Body of pancreas (tissue), 4 donors: ENCODE measurements at regions not wholly inside any gene's neighbourhood (a gene's known extent, or its start where the extent isn't known, plus 50 kb on each side); places are given as distances from the start of the nearest gene placed in this dataset.

Source experiments
- ATAC-seq: fragments of 150-250 bp; one replicate; pipeline ENCODE4 v1.9.1; 2016
- DNase-seq, 4 donors: peaks; one replicate each; pipeline ENCODE4 v3.0.0-alpha.2; 2019
- H3K27ac ChIP-seq, 4 donors: fragments of 200-600 bp; sonication (generic); 1 replicate in 3 of 4; 2 replicates in 1 of 4; pipeline versions ENCODE4 v1.5.1 to v1.6.1; 2016 to 2019; ENCODE audit warnings: mild to moderate bottlenecking in 1 of 4, mixed read lengths in 1 of 4, moderate library complexity in 1 of 4
- H3K27me3 ChIP-seq, 2 donors: fragments of 200-600 bp; sonication (generic); one replicate each; pipeline ENCODE4 v1.6.0; 2016; ENCODE audit warnings: mild to moderate bottlenecking in 1 of 2
- H3K36me3 ChIP-seq, 2 donors: fragments of 200-600 bp; sonication (generic); replicated peaks in 1 of 2; 2 replicates each; pipeline ENCODE4 v1.5.1; 2016; ENCODE audit warnings: low read depth in 2 of 2; ENCODE audit not compliant: insufficient read depth in 1 of 2
- H3K4me1 ChIP-seq: fragments of 200-600 bp; sonication (generic); one replicate; pipeline ENCODE4 v1.6.0; 2016
- H3K4me3 ChIP-seq, 2 donors: fragments of 200-600 bp; sonication (generic); 1 replicate in 1 of 2; 2 replicates in 1 of 2; pipeline ENCODE4 v1.5.1; 2016 to 2019
- H3K9me3 ChIP-seq, 3 donors: fragments of 200-600 bp; sonication (generic); 1 replicate in 2 of 3; 2 replicates in 1 of 3; pipeline ENCODE4 v1.5.1; 2016
- CTCF ChIP-seq, 7 experiments: fragments of 450-650 bp in 4 of 7; fragments of 200-600 bp in 3 of 7; sonication (generic) in 3 of 7; IDR thresholded peaks; one replicate each; pipeline ENCODE4 v1.5.1; 2016 to 2019; ENCODE audit warnings: antibody characterized with exemption in 7 of 7
- POLR2A ChIP-seq, 3 donors: fragments of 450-650 bp; IDR thresholded peaks; one replicate each; pipeline ENCODE4 v1.6.1; 2016; ENCODE audit warnings: antibody characterized with exemption in 3 of 3, mild to moderate bottlenecking in 2 of 3
- WGBS, 2 donors: methylation state at CpG; one replicate each; pipeline ENCODE4 v1.1.5; 2017; 5-methylcytosine and 5-hydroxymethylcytosine counted together
- intact Hi-C: fragments of 100-400 bp; cut with DNase I; formaldehyde crosslinking; loops from one replicate; pipeline ENCODE4 v1.15.1; 2023

- no peak for TF ChIP-seq CTCF (IDR thresholded peaks at IDR 0.05)
- no peak for TF ChIP-seq POLR2A (IDR thresholded peaks at IDR 0.05)
- intact Hi-C loops, result no loop called here
- Histone ChIP-seq H3K27ac (no peak overlapping the region), H3K27me3 (no peaks in the 10 kb centered on the region), H3K4me1 (no peaks in the 10 kb centered on the region), H3K36me3 (no peaks in the 10 kb centered on the region), H3K4me3 (no peak overlapping the region), H3K9me3 (no peaks in the 10 kb centered on the region)
- 100% methylated on average over 1 of the region's 1 CpG for WGBS, 2 donors
- DNase-seq (no peak), ATAC-seq (no peak)
Measured at GRCh38 chr7:33750177-33750576, 155.2 kb upstream of the BMPER start.

- Histone ChIP-seq H3K27me3 (no peaks in the 10 kb centered on the region), H3K36me3 (no peaks in the 10 kb centered on the region), H3K4me3 (no peak overlapping the region), H3K27ac (no peak overlapping the region), H3K9me3 (no peaks in the 10 kb centered on the region), H3K4me1 (no peaks in the 10 kb centered on the region)
- 58 to 65% methylated on average over 1 of the region's 1 CpG for WGBS, 2 donors
- intact Hi-C loops, result no loop called here
- TF ChIP-seq POLR2A (IDR thresholded peaks at IDR 0.05) (no peak), CTCF (IDR thresholded peaks at IDR 0.05) (no peak)
- DNase-seq, result no peak
- ATAC-seq, result no peak
Measured at GRCh38 chr7:33751443-33751842, 153.9 kb upstream of the BMPER start.

GRCh38 chr7:33753881-33754525 lies 151.3 kb upstream of the BMPER start:
- TF ChIP-seq POLR2A (IDR thresholded peaks at IDR 0.05) (no peak), CTCF (IDR thresholded peaks at IDR 0.05) (no peak)
- Histone ChIP-seq H3K36me3 (no peaks in the 10 kb centered on the region), H3K27me3 (no peaks in the 10 kb centered on the region), H3K4me3 (no peak overlapping the region), H3K9me3 (no peaks in the 10 kb centered on the region), H3K27ac (no peak overlapping the region), H3K4me1 (no peaks in the 10 kb centered on the region)
- intact Hi-C loops, result no loop called here
- DNase-seq (no peak), ATAC-seq (no peak)
- 61 to 69% methylated on average over 6 of the region's 6 CpGs for WGBS, 2 donors

- no peak for TF ChIP-seq CTCF (IDR thresholded peaks at IDR 0.05)
- TF ChIP-seq POLR2A (IDR thresholded peaks at IDR 0.05), result no peak
- Histone ChIP-seq H3K4me3 (no peak overlapping the region), H3K27ac (no peak overlapping the region), H3K36me3 (no peaks in the 10 kb centered on the region), H3K9me3 (no peaks in the 10 kb centered on the region), H3K4me1 (no peaks in the 10 kb centered on the region), H3K27me3 (no peaks in the 10 kb centered on the region)
- intact Hi-C loops, result no loop called here
- ATAC-seq, result no peak
- DNase-seq, result no peak
- 52 to 54% methylated on average over 15 of the region's 15 CpGs for WGBS, 2 donors
Measured at GRCh38 chr7:33754933-33755928, 150.1 kb upstream of the BMPER start.
